ENCODE measurements at regions not wholly inside any gene's neighbourhood (a gene's known extent, or its start where the extent isn't known, plus 50 kb on each side); places are given as distances from the start of the nearest gene placed in this dataset.

DNA sequence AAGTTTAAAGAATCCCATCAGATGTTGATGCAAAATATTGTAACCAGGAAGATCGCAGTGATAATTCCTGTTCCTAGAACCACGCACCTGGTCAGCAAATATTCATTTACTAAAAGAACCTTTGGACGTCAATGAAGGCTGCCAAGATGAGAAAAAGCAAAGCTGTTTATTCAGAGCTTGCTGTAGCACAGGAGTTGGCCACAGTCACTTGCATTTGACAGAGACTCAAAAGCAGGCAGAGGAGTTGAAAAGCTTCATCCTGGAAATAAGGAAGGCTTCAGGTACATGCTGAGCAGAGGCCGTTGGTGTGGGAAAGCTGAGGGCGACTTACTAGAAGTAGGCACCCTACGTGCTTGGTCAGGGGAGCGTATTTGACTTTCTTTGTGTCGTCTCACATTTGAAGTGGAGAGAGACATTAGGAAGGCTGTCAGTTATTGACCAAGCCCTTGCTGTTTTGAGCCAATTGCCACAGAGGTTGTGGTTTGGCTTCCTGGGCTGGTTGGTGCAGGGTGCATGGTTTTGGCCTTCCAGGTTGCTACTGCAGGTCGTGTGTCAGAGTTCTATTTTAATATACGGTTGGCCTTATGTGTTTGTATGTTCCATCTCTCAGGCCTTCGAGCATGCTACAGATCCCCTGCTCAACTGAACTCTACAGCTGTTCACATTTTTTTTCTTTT is 289.6 kb downstream of the METTL4 start:
- DNase-seq (no peak), ATAC-seq (no peak)
- intact Hi-C loops (cut with DNase I), result no loop called here
- no peak overlapping the region for H3K27ac ChIP-seq
- no peaks in the 10 kb centered on the region for H3K27me3 ChIP-seq (ENCODE audit: insufficient read depth in 3 of 3, low read length in 2 of 3)
- 73 to 77% (median 76%) methylated on average over 11 of the region's 11 CpGs for WGBS, 3 donors
- no peaks in the 10 kb centered on the region for H3K9me3 ChIP-seq
- TF ChIP-seq CTCF (IDR thresholded peaks at IDR 0.05), result no peak
- H3K4me3 ChIP-seq, result no peak overlapping the region
- H3K36me3 ChIP-seq (ENCODE audit: insufficient read depth in 1 of 2, low read depth in 1 of 2), result no peaks in the 10 kb centered on the region
- H3K4me1 ChIP-seq, result no peaks in the 10 kb centered on the region

GRCh38 chr18:2293109-2293839 is 278.0 kb downstream of the METTL4 start:
- DNase-seq, result no peak
- no peak overlapping the region for H3K4me3 ChIP-seq
- H3K27me3 ChIP-seq (ENCODE audit: insufficient read depth in 3 of 3, low read length in 2 of 3), result no peaks in the 10 kb centered on the region
- no peaks in the 10 kb centered on the region for H3K36me3 ChIP-seq (ENCODE audit: insufficient read depth in 1 of 2, low read depth in 1 of 2)
- H3K27ac ChIP-seq, result no peak overlapping the region
- no peak for TF ChIP-seq CTCF (IDR thresholded peaks at IDR 0.05)
- intact Hi-C loops (cut with DNase I), result no loop called here
- ATAC-seq, result no peak
- H3K4me1 ChIP-seq, result no peaks in the 10 kb centered on the region
- WGBS, 3 donors, result 67 to 71% (median 67%) methylated on average over 6 to 7 of the region's 7 CpGs
- H3K9me3 ChIP-seq, result no peaks in the 10 kb centered on the region

GRCh38 chr18:2301316-2301715 is 270.0 kb downstream of the METTL4 start:
- 71 to 95% (median 92%) methylated on average over 2 of the region's 2 CpGs for WGBS, 3 donors
- no peaks in the 10 kb centered on the region for H3K27me3 ChIP-seq (ENCODE audit: insufficient read depth in 3 of 3, low read length in 2 of 3)
- no peak for TF ChIP-seq CTCF (IDR thresholded peaks at IDR 0.05)
- no peaks in the 10 kb centered on the region for H3K9me3 ChIP-seq
- H3K27ac ChIP-seq, result no peak overlapping the region
- no peaks in the 10 kb centered on the region for H3K4me1 ChIP-seq
- DNase-seq, result no peak
- H3K36me3 ChIP-seq (ENCODE audit: insufficient read depth in 1 of 2, low read depth in 1 of 2), result no peaks in the 10 kb centered on the region
- intact Hi-C loops (cut with DNase I), result no loop called here
- no peak for ATAC-seq
- H3K4me3 ChIP-seq, result no peak overlapping the region

DNA sequence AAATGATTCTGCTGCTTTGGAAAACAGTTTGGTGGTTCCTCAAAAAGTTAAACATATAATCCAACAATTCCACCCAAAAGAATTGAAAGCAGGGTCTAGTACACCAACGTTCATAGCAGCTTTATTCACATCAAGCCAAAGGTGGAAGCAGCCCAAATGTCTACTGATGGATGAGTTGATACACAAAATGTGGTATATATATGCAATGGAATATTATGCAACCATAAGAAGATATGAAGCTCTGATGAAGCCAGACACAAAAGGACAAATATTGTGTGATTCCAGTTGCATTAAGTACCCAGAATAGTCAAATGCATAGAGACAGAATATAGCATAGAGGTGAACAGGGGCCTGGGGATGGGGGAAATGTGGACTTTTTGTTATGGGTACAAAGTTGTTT is 269.3 kb downstream of the METTL4 start:
- H3K9me3 ChIP-seq, result no peaks in the 10 kb centered on the region
- no peak overlapping the region for H3K27ac ChIP-seq
- TF ChIP-seq CTCF (IDR thresholded peaks at IDR 0.05), result no peak
- H3K27me3 ChIP-seq (ENCODE audit: insufficient read depth in 3 of 3, low read length in 2 of 3), result no peaks in the 10 kb centered on the region
- no peak overlapping the region for H3K4me3 ChIP-seq
- intact Hi-C loops (cut with DNase I), result no loop called here
- ATAC-seq (no peak), DNase-seq (no peak)
- WGBS, 3 donors, result 42 to 53% (median 46%) methylated on average over 1 of the region's 1 CpG
- H3K36me3 ChIP-seq (ENCODE audit: insufficient read depth in 1 of 2, low read depth in 1 of 2), result no peaks in the 10 kb centered on the region
- H3K4me1 ChIP-seq, result no peaks in the 10 kb centered on the region
